ENCODE measurements at regions not wholly inside any gene's neighbourhood (a gene's known extent, or its start where the extent isn't known, plus 50 kb on each side); places are given as distances from the start of the nearest gene placed in this dataset.
"Not testable (repeated sequence)": the region's sequence is repeated elsewhere in the genome, so short reads cannot be mapped to it uniquely, and the experiment has no call there.

DNA sequence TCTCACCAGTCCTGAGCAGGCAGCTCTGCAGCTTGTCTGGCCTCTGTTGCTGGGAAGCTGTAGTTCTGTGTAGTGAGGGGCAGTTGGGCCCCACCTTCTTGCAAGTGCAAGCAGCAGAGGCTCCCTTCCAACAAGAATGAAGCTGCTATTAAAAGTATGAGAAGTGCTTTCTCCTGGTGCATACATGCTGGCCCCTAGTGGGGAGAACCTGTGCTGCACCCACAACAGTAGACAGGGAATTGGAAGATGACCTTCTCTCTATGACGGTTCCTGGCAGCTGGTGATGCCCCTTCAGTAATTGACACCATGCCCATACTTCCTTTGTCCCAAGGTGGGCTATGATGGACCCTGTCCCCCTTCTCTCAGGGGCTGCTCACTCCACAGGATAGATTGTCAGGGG lies 141.5 kb downstream of the SPIN4 start:
- BruUV-seq (replicated peaks): not testable (repeated sequence)
- no CpG with 5 or more reads among the region's 1 CpG for WGBS (ENCODE audit: insufficient coverage, low coverage, missing lambda C conversion rate)

DNA sequence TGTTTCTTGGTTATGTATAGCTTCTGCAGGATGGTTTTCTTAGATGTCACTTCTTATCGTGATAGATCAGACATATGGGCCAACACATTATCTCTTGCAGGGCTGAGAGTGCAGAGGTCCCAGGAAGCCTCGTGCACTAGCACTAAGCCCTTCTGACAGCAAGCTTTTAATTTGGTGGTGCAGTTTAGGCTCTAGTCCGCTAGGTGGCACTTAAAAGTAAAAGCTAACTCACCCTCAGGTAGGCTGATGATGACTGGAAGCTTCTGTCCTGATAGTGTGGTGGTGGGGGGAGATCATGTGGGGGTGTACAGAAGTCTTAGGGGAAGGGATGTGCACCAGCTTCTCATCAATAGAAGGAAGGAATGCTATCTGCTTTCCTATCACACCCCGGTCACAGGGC lies 142.0 kb downstream of the SPIN4 start:
- POLR2A ChIA-PET; H3K4me2 ChIP-seq (ENCODE audit: insufficient read depth, low read length); H4K20me1 ChIP-seq (replicated peaks; ENCODE audit: control insufficient read depth, insufficient read depth, low read length); H3K27ac ChIP-seq (ENCODE audit: extremely low read depth, low read depth, low read length); H3K9me3 ChIP-seq (replicated peaks; ENCODE audit: control insufficient read depth, insufficient read depth, low read depth, low read length); H3K79me2 ChIP-seq (ENCODE audit: control insufficient read depth, insufficient read depth, low read length); H3K27me3 ChIP-seq (ENCODE audit: control insufficient read depth in 2 of 2, insufficient read depth in 2 of 2, low read length in 2 of 2); CTCF ChIA-PET (ENCODE audit: low intra/inter-chr PET ratio); intact Hi-C loops (cut with micrococcal nuclease); BruUV-seq (replicated peaks); H3K4me1 ChIP-seq (replicated peaks in 1 of 2; ENCODE audit: control insufficient read depth in 2 of 2, insufficient read depth in 2 of 2, low read length in 2 of 2); H2AFZ ChIP-seq (ENCODE audit: low read depth, low read length); in situ Hi-C loops (cut with MboI); DNase-seq (ENCODE audit: extremely low read depth in 1 of 4, low spot score in 3 of 4); H3K9ac ChIP-seq (ENCODE audit: insufficient read depth in 1 of 2, low read depth in 2 of 2, low read length in 2 of 2); H3K9me1 ChIP-seq (ENCODE audit: control insufficient read depth, insufficient read depth, low read length); H3K4me3 ChIP-seq; H3K36me3 ChIP-seq (ENCODE audit: control insufficient read depth, insufficient read depth, low read length): not testable (repeated sequence)
- ATAC-seq (peak; percentile 67), FAIRE-seq (peak; percentile 80)
- no CpG with 5 or more reads among the region's 4 CpGs for WGBS (ENCODE audit: insufficient coverage, low coverage, missing lambda C conversion rate)

More for the DNA sequence above, 141.5 kb downstream of the SPIN4 start:
- H2AFZ ChIP-seq (ENCODE audit: low read depth, low read length); in situ Hi-C loops (cut with MboI); intact Hi-C loops (cut with micrococcal nuclease); POLR2A ChIA-PET; H3K4me3 ChIP-seq; H3K79me2 ChIP-seq (ENCODE audit: control insufficient read depth, insufficient read depth, low read length); CTCF ChIA-PET (ENCODE audit: low intra/inter-chr PET ratio); H3K4me1 ChIP-seq (replicated peaks in 1 of 2; ENCODE audit: control insufficient read depth in 2 of 2, insufficient read depth in 2 of 2, low read length in 2 of 2); H3K9ac ChIP-seq (ENCODE audit: insufficient read depth in 1 of 2, low read depth in 2 of 2, low read length in 2 of 2); H3K27ac ChIP-seq (ENCODE audit: extremely low read depth, low read depth, low read length); H4K20me1 ChIP-seq (replicated peaks; ENCODE audit: control insufficient read depth, insufficient read depth, low read length); H3K9me1 ChIP-seq (ENCODE audit: control insufficient read depth, insufficient read depth, low read length); H3K27me3 ChIP-seq (ENCODE audit: control insufficient read depth in 2 of 2, insufficient read depth in 2 of 2, low read length in 2 of 2); FAIRE-seq; H3K4me2 ChIP-seq (ENCODE audit: insufficient read depth, low read length); H3K9me3 ChIP-seq (replicated peaks; ENCODE audit: control insufficient read depth, insufficient read depth, low read depth, low read length); H3K36me3 ChIP-seq (ENCODE audit: control insufficient read depth, insufficient read depth, low read length); DNase-seq (ENCODE audit: extremely low read depth in 1 of 4, low spot score in 3 of 4): not testable (repeated sequence)
- ATAC-seq: peak; percentile 57; the same call in 2 of the 3 replicates

- H3K9me1 ChIP-seq (ENCODE audit: control insufficient read depth, insufficient read depth, low read length); intact Hi-C loops (cut with micrococcal nuclease); H3K27me3 ChIP-seq (ENCODE audit: control insufficient read depth in 2 of 2, insufficient read depth in 2 of 2, low read length in 2 of 2); H3K36me3 ChIP-seq (ENCODE audit: control insufficient read depth, insufficient read depth, low read length); H3K79me2 ChIP-seq (ENCODE audit: control insufficient read depth, insufficient read depth, low read length); H3K9me3 ChIP-seq (replicated peaks; ENCODE audit: control insufficient read depth, insufficient read depth, low read depth, low read length); H3K4me3 ChIP-seq; H2AFZ ChIP-seq (ENCODE audit: low read depth, low read length); BruUV-seq (replicated peaks); H3K4me2 ChIP-seq (ENCODE audit: insufficient read depth, low read length); H3K4me1 ChIP-seq (replicated peaks in 1 of 2; ENCODE audit: control insufficient read depth in 2 of 2, insufficient read depth in 2 of 2, low read length in 2 of 2); CTCF ChIA-PET (ENCODE audit: low intra/inter-chr PET ratio); in situ Hi-C loops (cut with MboI); H3K27ac ChIP-seq (ENCODE audit: extremely low read depth, low read depth, low read length); POLR2A ChIA-PET; DNase-seq (ENCODE audit: extremely low read depth in 1 of 4, low spot score in 3 of 4); H3K9ac ChIP-seq (ENCODE audit: insufficient read depth in 1 of 2, low read depth in 2 of 2, low read length in 2 of 2); H4K20me1 ChIP-seq (replicated peaks; ENCODE audit: control insufficient read depth, insufficient read depth, low read length): not testable (repeated sequence)
- ATAC-seq (peak; percentile 42; the same call in 2 of the 3 replicates), FAIRE-seq (peak; percentile 6)
- WGBS (ENCODE audit: insufficient coverage, low coverage, missing lambda C conversion rate): no CpG with 5 or more reads among the region's 7 CpGs
Observed at GRCh38 chrX:63204266-63205074, 146.7 kb downstream of the SPIN4 start.

DNA sequence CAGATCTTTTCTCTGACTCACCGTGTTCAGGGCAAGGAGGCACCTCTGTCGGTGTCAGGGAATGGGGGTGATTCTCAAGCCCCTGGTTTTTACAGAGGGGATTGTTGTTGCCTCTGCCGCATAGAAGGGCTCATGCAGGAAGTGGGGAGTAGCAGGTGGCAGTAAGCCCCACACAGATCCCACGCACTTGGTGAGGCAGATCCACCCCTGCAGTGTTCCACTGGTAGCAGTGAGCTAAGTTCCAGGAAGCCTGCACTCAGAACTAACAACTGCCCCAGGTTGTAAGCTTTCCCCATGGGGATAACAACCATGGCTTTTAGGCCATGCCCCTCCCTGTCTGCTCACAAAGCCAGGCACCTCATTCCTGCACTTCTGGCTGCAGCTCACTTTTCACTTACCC lies 149.1 kb downstream of the SPIN4 start:
- H3K9ac ChIP-seq (ENCODE audit: insufficient read depth in 1 of 2, low read depth in 2 of 2, low read length in 2 of 2); in situ Hi-C loops (cut with MboI); FAIRE-seq; CTCF ChIA-PET (ENCODE audit: low intra/inter-chr PET ratio); POLR2A ChIA-PET; H3K9me1 ChIP-seq (ENCODE audit: control insufficient read depth, insufficient read depth, low read length); H3K4me1 ChIP-seq (replicated peaks in 1 of 2; ENCODE audit: control insufficient read depth in 2 of 2, insufficient read depth in 2 of 2, low read length in 2 of 2); H2AFZ ChIP-seq (ENCODE audit: low read depth, low read length); H3K36me3 ChIP-seq (ENCODE audit: control insufficient read depth, insufficient read depth, low read length); DNase-seq (ENCODE audit: extremely low read depth in 1 of 4, low spot score in 3 of 4); H3K4me3 ChIP-seq; H3K9me3 ChIP-seq (replicated peaks; ENCODE audit: control insufficient read depth, insufficient read depth, low read depth, low read length); intact Hi-C loops (cut with micrococcal nuclease); ATAC-seq; H3K27me3 ChIP-seq (ENCODE audit: control insufficient read depth in 2 of 2, insufficient read depth in 2 of 2, low read length in 2 of 2); H3K79me2 ChIP-seq (ENCODE audit: control insufficient read depth, insufficient read depth, low read length); H4K20me1 ChIP-seq (replicated peaks; ENCODE audit: control insufficient read depth, insufficient read depth, low read length); BruUV-seq (replicated peaks); H3K27ac ChIP-seq (ENCODE audit: extremely low read depth, low read depth, low read length); H3K4me2 ChIP-seq (ENCODE audit: insufficient read depth, low read length): not testable (repeated sequence)
- WGBS (ENCODE audit: insufficient coverage, low coverage, missing lambda C conversion rate): no CpG with 5 or more reads among the region's 4 CpGs

All from K562 (cell line).